ENCODE measurements at regions not wholly inside any gene's neighbourhood (a gene's known extent, or its start where the extent isn't known, plus 50 kb on each side); places are given as distances from the start of the nearest gene placed in this dataset.
"Not testable (repeated sequence)": the region's sequence is repeated elsewhere in the genome, so short reads cannot be mapped to it uniquely, and the experiment has no call there.

DNA sequence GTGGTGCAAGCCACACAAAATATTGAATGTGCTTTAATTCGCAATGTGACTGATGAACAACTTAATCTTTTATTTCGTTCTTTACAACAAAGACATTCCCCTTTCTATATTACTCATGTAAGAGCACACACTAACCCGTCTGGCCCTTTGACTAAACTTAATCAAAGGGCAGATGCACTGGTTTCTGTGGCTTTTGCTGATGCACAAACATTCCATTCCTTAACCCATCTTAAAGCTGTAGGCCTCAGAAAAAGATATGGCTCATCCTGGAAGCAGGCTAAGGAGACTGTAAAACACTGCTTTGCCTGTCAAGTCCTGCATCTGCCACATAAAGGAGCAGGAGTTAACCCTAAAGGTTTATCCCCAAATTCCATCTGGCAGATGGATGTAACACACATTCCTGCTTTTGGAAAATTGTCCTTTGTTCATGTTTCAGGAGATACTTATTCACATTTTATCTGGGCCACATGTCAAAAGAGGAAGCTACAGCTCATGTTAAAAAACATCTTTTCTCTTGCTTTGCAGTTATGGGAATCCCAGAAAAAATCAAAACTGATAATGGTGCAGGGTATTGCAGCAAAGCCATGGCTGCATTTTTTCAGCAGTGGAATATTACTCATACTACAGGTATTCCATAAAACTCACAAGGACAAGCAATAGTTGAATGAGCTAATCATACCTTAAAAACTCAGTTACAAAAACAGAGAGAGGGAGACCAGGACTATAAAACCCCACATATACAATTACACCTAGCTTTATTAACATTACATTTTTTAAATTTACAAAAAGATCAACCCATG, 137.2 kb downstream of the AHSP start:
- Histone ChIP-seq H3K36me3 (ENCODE audit: control insufficient read depth, insufficient read depth, low read length) (no peaks in the 10 kb centered on the region), H2AFZ (no peak overlapping the region), H3K27ac (no peak overlapping the region), H3K9ac (no peak overlapping the region), H3K27me3 (ENCODE audit: control insufficient read depth, insufficient read depth, low read length) (no peaks in the 10 kb centered on the region), H3K9me3 (ENCODE audit: control insufficient read depth, low read length) (no peaks in the 10 kb centered on the region), H3K4me1 (no peaks in the 10 kb centered on the region), H3K79me2 (no peaks in the 10 kb centered on the region), H3K4me2 (ENCODE audit: low read length) (no peak overlapping the region), H3K4me3 (ENCODE audit: low read depth, low read length) (no peak overlapping the region)
- TF ChIP-seq, protein P1, sequence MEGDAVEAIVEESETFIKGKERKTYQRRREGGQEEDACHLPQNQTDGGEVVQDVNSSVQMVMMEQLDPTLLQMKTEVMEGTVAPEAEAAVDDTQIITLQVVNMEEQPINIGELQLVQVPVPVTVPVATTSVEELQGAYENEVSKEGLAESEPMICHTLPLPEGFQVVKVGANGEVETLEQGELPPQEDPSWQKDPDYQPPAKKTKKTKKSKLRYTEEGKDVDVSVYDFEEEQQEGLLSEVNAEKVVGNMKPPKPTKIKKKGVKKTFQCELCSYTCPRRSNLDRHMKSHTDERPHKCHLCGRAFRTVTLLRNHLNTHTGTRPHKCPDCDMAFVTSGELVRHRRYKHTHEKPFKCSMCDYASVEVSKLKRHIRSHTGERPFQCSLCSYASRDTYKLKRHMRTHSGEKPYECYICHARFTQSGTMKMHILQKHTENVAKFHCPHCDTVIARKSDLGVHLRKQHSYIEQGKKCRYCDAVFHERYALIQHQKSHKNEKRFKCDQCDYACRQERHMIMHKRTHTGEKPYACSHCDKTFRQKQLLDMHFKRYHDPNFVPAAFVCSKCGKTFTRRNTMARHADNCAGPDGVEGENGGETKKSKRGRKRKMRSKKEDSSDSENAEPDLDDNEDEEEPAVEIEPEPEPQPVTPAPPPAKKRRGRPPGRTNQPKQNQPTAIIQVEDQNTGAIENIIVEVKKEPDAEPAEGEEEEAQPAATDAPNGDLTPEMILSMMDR (IDR thresholded peaks at IDR 0.05): no peak

DNA sequence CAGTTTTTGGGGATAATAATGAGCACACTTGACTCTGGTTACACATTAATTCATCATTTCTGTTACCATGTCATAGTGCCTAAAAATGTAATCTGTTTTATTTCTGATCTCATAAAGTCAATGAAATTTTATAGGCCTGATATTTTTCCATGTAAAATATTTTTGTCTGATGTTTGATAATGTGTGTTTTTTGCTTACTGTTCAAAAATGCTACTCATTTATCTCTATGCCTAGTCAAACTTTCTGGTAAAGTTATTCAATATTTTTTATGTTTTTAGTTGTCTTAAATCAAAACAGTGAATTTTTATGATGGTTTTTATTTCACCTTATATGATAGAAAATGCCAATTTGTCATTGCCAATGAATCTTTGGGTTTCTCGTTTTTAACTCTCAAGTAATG, 147.0 kb downstream of the AHSP start:
- H3K9me3 ChIP-seq (ENCODE audit: control insufficient read depth, low read length): no peaks in the 10 kb centered on the region
- H3K4me2 ChIP-seq (ENCODE audit: low read length): no peak overlapping the region
- TF ChIP-seq, protein P1 (IDR thresholded peaks at IDR 0.05): no peak
- no peak overlapping the region for H3K27ac ChIP-seq
- no peaks in the 10 kb centered on the region for H3K79me2 ChIP-seq
- no peaks in the 10 kb centered on the region for H3K27me3 ChIP-seq (ENCODE audit: control insufficient read depth, insufficient read depth, low read length)
- H3K4me3 ChIP-seq (ENCODE audit: low read depth, low read length): no peak overlapping the region
- no peak overlapping the region for H3K9ac ChIP-seq
- no peaks in the 10 kb centered on the region for H3K36me3 ChIP-seq (ENCODE audit: control insufficient read depth, insufficient read depth, low read length)
- H3K4me1 ChIP-seq: no peaks in the 10 kb centered on the region
- H2AFZ ChIP-seq: no peak overlapping the region

DNA sequence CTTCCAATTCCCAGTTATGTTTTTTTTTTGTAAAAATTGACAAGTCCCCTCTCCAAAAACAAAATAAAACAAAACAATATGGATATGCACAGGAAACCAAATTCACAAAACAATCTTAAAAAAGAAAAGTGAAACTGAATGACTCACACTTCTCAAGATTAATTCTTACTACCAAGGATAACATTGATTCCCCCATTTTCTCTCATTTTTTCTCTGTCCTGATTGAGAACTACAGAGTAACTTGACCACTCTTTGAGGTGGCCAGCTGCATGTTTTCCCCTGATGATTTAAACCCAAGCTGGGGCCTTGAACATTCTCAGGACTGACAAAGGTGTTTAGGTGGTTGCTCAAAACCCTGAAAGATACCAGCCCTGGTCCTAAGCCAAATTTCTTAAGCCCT, 149.0 kb downstream of the AHSP start:
- no peak overlapping the region for H3K4me2 ChIP-seq (ENCODE audit: low read length)
- H3K9ac ChIP-seq: no peak overlapping the region
- no peak overlapping the region for H2AFZ ChIP-seq
- H3K9me3 ChIP-seq (ENCODE audit: control insufficient read depth, low read length): no peaks in the 10 kb centered on the region
- no peak overlapping the region for H3K27ac ChIP-seq
- no peak overlapping the region for H3K4me3 ChIP-seq (ENCODE audit: low read depth, low read length)
- TF ChIP-seq, protein P1 (IDR thresholded peaks at IDR 0.05): no peak
- no peaks in the 10 kb centered on the region for H3K27me3 ChIP-seq (ENCODE audit: control insufficient read depth, insufficient read depth, low read length)
- H3K36me3 ChIP-seq (ENCODE audit: control insufficient read depth, insufficient read depth, low read length): no peaks in the 10 kb centered on the region
- no peaks in the 10 kb centered on the region for H3K79me2 ChIP-seq
- H3K4me1 ChIP-seq: no peaks in the 10 kb centered on the region

DNA sequence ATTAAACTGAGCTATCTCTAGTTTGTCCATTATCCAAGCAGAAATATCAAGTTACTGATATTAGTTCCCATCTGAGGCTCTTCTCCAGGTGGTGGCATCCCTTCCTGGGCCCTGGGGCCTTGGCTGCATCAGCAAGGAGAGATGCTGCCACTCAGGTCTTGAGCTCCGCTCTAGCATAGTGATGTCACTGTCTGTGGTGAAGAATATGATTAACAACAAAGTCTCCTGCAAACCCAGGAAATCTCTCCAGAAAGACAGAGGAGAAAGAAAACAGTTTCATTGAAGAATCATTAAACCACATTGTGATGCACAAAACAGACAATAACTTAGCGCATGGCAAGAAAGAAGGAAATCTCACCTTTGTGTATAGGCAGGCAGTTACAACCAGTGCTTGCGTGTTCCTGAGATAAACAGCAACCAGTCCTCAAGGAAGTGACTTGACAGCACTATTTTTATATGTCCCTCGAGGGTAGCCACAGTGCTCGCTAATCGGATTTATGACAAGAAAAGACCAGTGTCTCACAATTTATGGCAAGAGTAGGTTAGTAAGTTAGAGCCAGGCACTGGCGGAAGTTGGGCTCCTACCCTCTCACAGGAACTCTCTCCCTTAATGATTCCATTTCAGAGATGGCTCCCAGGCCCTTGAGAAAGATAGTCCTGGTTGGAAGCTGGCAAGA, 151.1 kb downstream of the AHSP start:
- Histone ChIP-seq H3K9me3 (ENCODE audit: control insufficient read depth, low read length) (no peaks in the 10 kb centered on the region), H3K4me3 (ENCODE audit: low read depth, low read length) (no peak overlapping the region), H2AFZ (no peak overlapping the region), H3K4me2 (ENCODE audit: low read length) (no peak overlapping the region), H3K4me1 (no peaks in the 10 kb centered on the region), H3K27ac (no peak overlapping the region), H3K79me2 (no peaks in the 10 kb centered on the region), H3K27me3 (ENCODE audit: control insufficient read depth, insufficient read depth, low read length) (no peaks in the 10 kb centered on the region), H3K36me3 (ENCODE audit: control insufficient read depth, insufficient read depth, low read length) (no peaks in the 10 kb centered on the region), H3K9ac (no peak overlapping the region)
- TF ChIP-seq, protein P1 (IDR thresholded peaks at IDR 0.05): no peak

DNA sequence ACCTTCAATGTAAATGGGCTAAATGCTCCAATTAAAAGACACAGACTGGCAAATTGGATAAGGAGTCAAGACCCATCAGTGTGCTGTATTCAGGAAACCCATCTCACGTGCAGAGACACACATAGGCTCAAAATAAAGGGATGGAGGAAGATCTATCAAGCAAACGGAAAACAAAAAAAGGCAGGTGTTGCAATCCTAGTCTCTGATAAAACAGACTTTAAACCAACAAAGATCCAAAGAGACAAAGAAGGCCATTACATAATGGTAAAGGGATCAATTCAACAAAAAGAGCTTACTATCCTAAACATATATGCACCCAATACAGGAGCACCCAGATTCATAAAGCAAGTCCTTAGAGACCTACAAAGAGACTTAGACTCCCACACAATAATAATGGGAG, 161.6 kb downstream of the AHSP start:
- not testable (repeated sequence) for H3K9ac ChIP-seq; H3K9me3 ChIP-seq (ENCODE audit: control insufficient read depth, low read length); H3K4me2 ChIP-seq (ENCODE audit: low read length)

DNA sequence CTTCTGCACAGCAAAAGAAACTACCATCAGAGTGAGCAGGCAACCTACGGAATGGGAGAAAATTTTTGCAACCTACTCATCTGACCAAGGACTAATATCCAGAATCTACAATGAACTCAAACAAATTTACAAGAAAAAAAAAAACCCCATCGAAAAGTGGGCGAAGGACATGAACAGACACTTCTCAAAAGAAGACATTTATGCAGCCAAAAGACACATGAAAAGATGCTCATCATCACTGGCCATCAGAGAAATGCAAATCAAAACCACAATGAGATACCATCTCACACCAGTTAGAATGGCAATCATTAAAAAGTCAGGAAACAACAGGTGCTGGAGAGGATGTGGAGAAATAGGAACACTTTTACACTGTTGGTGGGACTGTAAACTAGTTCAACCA, 164.6 kb downstream of the AHSP start:
- not testable (repeated sequence) for H3K4me2 ChIP-seq (ENCODE audit: low read length); H3K79me2 ChIP-seq; H3K9me3 ChIP-seq (ENCODE audit: control insufficient read depth, low read length); H3K27me3 ChIP-seq (ENCODE audit: control insufficient read depth, insufficient read depth, low read length); H3K4me3 ChIP-seq (ENCODE audit: low read depth, low read length); H3K27ac ChIP-seq; H3K4me1 ChIP-seq; H3K9ac ChIP-seq; H2AFZ ChIP-seq; H3K36me3 ChIP-seq (ENCODE audit: control insufficient read depth, insufficient read depth, low read length)

More for the DNA sequence above, 161.6 kb downstream of the AHSP start:
- not testable (repeated sequence) for H3K27me3 ChIP-seq (ENCODE audit: control insufficient read depth, insufficient read depth, low read length); H3K4me1 ChIP-seq; H2AFZ ChIP-seq; H3K36me3 ChIP-seq (ENCODE audit: control insufficient read depth, insufficient read depth, low read length); H3K27ac ChIP-seq; H3K79me2 ChIP-seq; H3K4me3 ChIP-seq (ENCODE audit: low read depth, low read length)

All from parathyroid adenoma (tissue), 2 donors.